WERI-Rb-1 (cell line): ENCODE measurements at regions not wholly inside any gene's neighbourhood (a gene's known extent, or its start where the extent isn't known, plus 50 kb on each side); places are given as distances from the start of the nearest gene placed in this dataset.

Experiments
- DNase-seq: peaks from one replicate; pipeline ENCODE4 v3.0.0-alpha.2; 2020
- H3K27ac ChIP-seq: fragments of 250-450 bp; sonication (Bioruptor Pico); 2 replicates; pipeline ENCODE4 v1.5.1; 2020; ENCODE audit warnings: mild to moderate bottlenecking, moderate library complexity
- H3K27me3 ChIP-seq: fragments of 250-450 bp; sonication (Bioruptor Pico); 2 replicates; pipeline ENCODE4 v1.5.1; 2021; ENCODE audit warnings: mild to moderate bottlenecking, low read depth, moderate library complexity; ENCODE audit not compliant: insufficient read depth, severe bottlenecking
- H3K36me3 ChIP-seq: fragments of 250-450 bp; sonication (Bioruptor Pico); 2 replicates; pipeline ENCODE4 v1.5.1; 2020; ENCODE audit warnings: mild to moderate bottlenecking, moderate library complexity
- H3K4me3 ChIP-seq: 2 replicates; pipeline ENCODE4 v1.5.1; 2011; ENCODE audit warnings: low read depth, mild to moderate bottlenecking, control low read depth, low read length
- H3K9me3 ChIP-seq: fragments of 250-450 bp; sonication (Bioruptor Pico); 2 replicates; pipeline ENCODE4 v1.5.1; 2021; ENCODE audit warnings: mild to moderate bottlenecking, moderate library complexity; ENCODE audit not compliant: severe bottlenecking
- CTCF ChIP-seq: IDR thresholded peaks from 2 replicates; pipeline ENCODE4 v1.5.1; 2011; ENCODE audit warnings: low read depth, mild to moderate bottlenecking, control low read depth, inconsistent platforms, low read length

- Histone ChIP-seq H3K27me3 (no peaks in the 10 kb centered on the region), H3K9me3 (no peaks in the 10 kb centered on the region), H3K36me3 (no peaks in the 10 kb centered on the region), H3K27ac (no peak overlapping the region), H3K4me3 (no peak overlapping the region)
- no peak for DNase-seq
- TF ChIP-seq CTCF, result no peak
Measured at GRCh38 chr5:112616812-112617547, 120.7 kb upstream of the APC start.

GRCh38 chr5:112625246-112625645 lies 112.4 kb upstream of the APC start:
- Histone ChIP-seq H3K9me3 (no peaks in the 10 kb centered on the region), H3K4me3 (no peak overlapping the region), H3K27me3 (no peaks in the 10 kb centered on the region), H3K36me3 (no peaks in the 10 kb centered on the region), H3K27ac (no peak overlapping the region)
- TF ChIP-seq CTCF, result no peak
- DNase-seq, result no peak

- no peak for TF ChIP-seq CTCF
- DNase-seq, result no peak
- H3K9me3 ChIP-seq, result no peaks in the 10 kb centered on the region
- no peak overlapping the region for H3K27ac ChIP-seq
- H3K36me3 ChIP-seq, result no peaks in the 10 kb centered on the region
- H3K4me3 ChIP-seq, result no peak overlapping the region
- no peaks in the 10 kb centered on the region for H3K27me3 ChIP-seq
Measured at GRCh38 chr5:112625689-112626438, 111.8 kb upstream of the APC start.

- no peak overlapping the region for H3K4me3 ChIP-seq
- H3K36me3 ChIP-seq, result no peaks in the 10 kb centered on the region
- no peak overlapping the region for H3K27ac ChIP-seq
- H3K9me3 ChIP-seq, result no peaks in the 10 kb centered on the region
- no peak for TF ChIP-seq CTCF
- H3K27me3 ChIP-seq, result no peaks in the 10 kb centered on the region
- no peak for DNase-seq
Measured at GRCh38 chr5:112626715-112627114, 111.0 kb upstream of the APC start.

- Histone ChIP-seq H3K27me3 (no peaks in the 10 kb centered on the region), H3K9me3 (no peaks in the 10 kb centered on the region), H3K4me3 (no peak overlapping the region), H3K36me3 (no peaks in the 10 kb centered on the region), H3K27ac (no peak overlapping the region)
- TF ChIP-seq CTCF, result no peak
- DNase-seq, result no peak
Measured at GRCh38 chr5:112628214-112628980, 109.3 kb upstream of the APC start.
